Keratinocyte (primary cell): ENCODE measurements at regions not wholly inside any gene's neighbourhood (a gene's known extent, or its start where the extent isn't known, plus 50 kb on each side); places are given as distances from the start of the nearest gene placed in this dataset.

Experiments
- DNase-seq: peaks from one replicate; pipeline ENCODE4 v3.0.0-alpha.2; 2011; ENCODE audit warnings: low read depth, missing footprints, low spot score
- FAIRE-seq: peaks from 2 replicates; lab custom pipeline; 2011; peaks lifted over from hg19 to GRCh38; lab: Jason Lieb, UNC
- H2AFZ ChIP-seq: 2 replicates; pipeline ENCODE4 v1.6.0; 2012; ENCODE audit warnings: low read length, control low read depth, inconsistent platforms; ENCODE audit not compliant: control insufficient read depth
- H3K27ac ChIP-seq: 2 replicates; pipeline ENCODE4 v1.5.1; 2011; ENCODE audit warnings: low read length; ENCODE audit not compliant: control insufficient read depth, insufficient read depth
- H3K27me3 ChIP-seq: 3 replicates; pipeline ENCODE4 v1.6.0; 2011; ENCODE audit warnings: low read length; ENCODE audit not compliant: control insufficient read depth, insufficient read depth; ENCODE audit errors: extremely low read depth
- H3K36me3 ChIP-seq, 2 experiments: 2 replicates in 1 of 2; 3 replicates in 1 of 2; pipeline ENCODE4 v1.5.1; 2011; ENCODE audit warnings: low read length in 2 of 2, mild to moderate bottlenecking in 1 of 2; ENCODE audit not compliant: control insufficient read depth in 2 of 2, insufficient read depth in 2 of 2; ENCODE audit errors: extremely low read depth in 1 of 2
- H3K4me1 ChIP-seq: 3 replicates; pipeline ENCODE4 v1.5.1; 2011; ENCODE audit warnings: low read length; ENCODE audit not compliant: control insufficient read depth, insufficient read depth; ENCODE audit errors: extremely low read depth
- H3K4me2 ChIP-seq: 3 replicates; pipeline ENCODE4 v1.6.0; 2011; ENCODE audit warnings: low read depth, low read length; ENCODE audit not compliant: control insufficient read depth, insufficient read depth; ENCODE audit errors: extremely low read depth
- H3K4me3 ChIP-seq, 3 experiments: fragments of 200-600 bp in 1 of 3; sonication (generic) in 1 of 3; 2 replicates in 2 of 3; 3 replicates in 1 of 3; pipeline ENCODE4 v1.5.1; 2011 to 2016; ENCODE audit warnings: low read length in 3 of 3, mild to moderate bottlenecking in 3 of 3, control low read depth in 2 of 3, inconsistent platforms in 1 of 3, low read depth in 1 of 3, mixed read lengths in 1 of 3, mixed run types in 1 of 3, moderate library complexity in 1 of 3; ENCODE audit not compliant: control insufficient read depth in 2 of 3, insufficient read depth in 2 of 3; ENCODE audit errors: extremely low read depth in 1 of 3
- H3K79me2 ChIP-seq: 2 replicates; pipeline ENCODE4 v1.6.0; 2012; ENCODE audit warnings: low read length; ENCODE audit not compliant: control insufficient read depth, insufficient read depth
- H3K9ac ChIP-seq: 3 replicates; pipeline ENCODE4 v1.6.0; 2011; ENCODE audit warnings: low read length; ENCODE audit not compliant: control insufficient read depth, insufficient read depth; ENCODE audit errors: extremely low read depth
- H3K9me1 ChIP-seq: 3 replicates; pipeline ENCODE4 v1.6.0; 2011; ENCODE audit warnings: low read length; ENCODE audit not compliant: control insufficient read depth, insufficient read depth; ENCODE audit errors: extremely low read depth
- H3K9me3 ChIP-seq: 2 replicates; pipeline ENCODE4 v1.5.1; 2012; ENCODE audit warnings: low read depth, low read length; ENCODE audit not compliant: control insufficient read depth
- H4K20me1 ChIP-seq: 3 replicates; pipeline ENCODE4 v1.6.0; 2011; ENCODE audit warnings: low read length; ENCODE audit not compliant: control insufficient read depth, insufficient read depth; ENCODE audit errors: extremely low read depth
- CTCF ChIP-seq, 3 experiments: IDR thresholded peaks in 1 of 3; conservative IDR thresholded peaks in 1 of 3; optimal IDR thresholded peaks in 1 of 3; 2 replicates in 2 of 3; 3 replicates in 1 of 3; pipeline versions ENCODE3 to v1.5.1; 2011; ENCODE audit warnings: low read length in 3 of 3, mild to moderate bottlenecking in 3 of 3, moderate library complexity in 2 of 3, control low read depth in 1 of 3, inconsistent platforms in 1 of 3; ENCODE audit not compliant: insufficient read depth in 2 of 3; ENCODE audit errors: extremely low read depth in 1 of 3
- EZH2 ChIP-seq: IDR thresholded peaks from one replicate; pipeline ENCODE4 v1.6.1; 2012; ENCODE audit warnings: inconsistent platforms, mild to moderate bottlenecking, low read length, moderate library complexity
- dilution Hi-C: fragments of 300-500 bp; cut with MboI; formaldehyde crosslinking; loops from one replicate; pipeline ENCODE4 v1.7.0; 2020; ENCODE audit warnings: low sequenced_read_pairs; ENCODE audit not compliant: extremely low pct_ligation_motif_present

DNA sequence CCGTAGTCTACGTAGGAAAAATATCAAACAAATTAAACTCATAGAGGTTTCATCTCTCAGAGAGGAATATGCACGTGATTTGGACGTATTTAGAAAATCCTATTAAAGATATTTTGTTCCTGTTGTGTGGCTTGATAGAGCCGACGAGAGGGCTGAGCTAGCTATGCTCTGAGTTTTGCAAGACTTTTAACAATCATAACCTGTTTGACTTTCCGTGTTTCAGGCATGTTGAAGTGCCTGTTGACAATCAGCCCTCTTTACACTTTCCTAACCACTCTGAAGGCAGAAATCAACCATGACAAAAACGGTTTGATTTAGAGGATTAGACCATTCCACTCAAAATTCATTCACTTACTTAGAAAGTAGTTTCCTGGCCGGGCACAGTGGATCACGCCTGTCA, 297.3 kb downstream of the ASMT start:
- dilution Hi-C loops, result no loop called here
- H3K9me1 ChIP-seq, result no peaks in the 10 kb centered on the region
- H4K20me1 ChIP-seq, result no peaks in the 10 kb centered on the region
- H3K36me3 ChIP-seq, result no peaks in the 10 kb centered on the region
- H3K4me1 ChIP-seq, result no peaks in the 10 kb centered on the region
- no peak overlapping the region for H3K4me3 ChIP-seq
- no peak for FAIRE-seq
- no peak for TF ChIP-seq CTCF (optimal IDR thresholded peaks at IDR 0.05 in 1 of 3, IDR thresholded peaks at IDR 0.05 in 1 of 3, conservative IDR thresholded peaks at IDR 0.05 in 1 of 3; ENCODE audit: extremely low read depth in 1 of 3, insufficient read depth in 2 of 3, low read length in 3 of 3)
- no peak for TF ChIP-seq EZH2
- no peak overlapping the region for H3K9ac ChIP-seq
- no peaks in the 10 kb centered on the region for H3K27me3 ChIP-seq
- peaks cover 2% of the 10 kb centered on the region for H3K9me3 ChIP-seq
- no peaks in the 10 kb centered on the region for H3K79me2 ChIP-seq
- no peak overlapping the region for H3K4me2 ChIP-seq
- no peak overlapping the region for H2AFZ ChIP-seq
- no peak for DNase-seq
- H3K27ac ChIP-seq, result no peak overlapping the region

GRCh38 chrX:1914606-1915365, 299.9 kb downstream of the ASMT start:
- Histone ChIP-seq H3K36me3 (no peaks in the 10 kb centered on the region), H3K9ac (no peak overlapping the region), H3K4me2 (no peak overlapping the region), H2AFZ (no peak overlapping the region), H3K9me1 (no peaks in the 10 kb centered on the region), H3K27me3 (no peaks in the 10 kb centered on the region), H3K79me2 (no peaks in the 10 kb centered on the region), H3K4me3 (no peak overlapping the region), H3K4me1 (no peaks in the 10 kb centered on the region), H3K9me3 (peaks cover 2% of the 10 kb centered on the region), H3K27ac (no peak overlapping the region), H4K20me1 (no peaks in the 10 kb centered on the region)
- FAIRE-seq (no peak), DNase-seq (no peak)
- TF ChIP-seq EZH2 (no peak), CTCF (optimal IDR thresholded peaks at IDR 0.05 in 1 of 3, IDR thresholded peaks at IDR 0.05 in 1 of 3, conservative IDR thresholded peaks at IDR 0.05 in 1 of 3; ENCODE audit: extremely low read depth in 1 of 3, insufficient read depth in 2 of 3, low read length in 3 of 3) (no peak)
- dilution Hi-C loops, result no loop called here
